IMR-90 (cell line): ENCODE measurements at regions not wholly inside any gene's neighbourhood (a gene's known extent, or its start where the extent isn't known, plus 50 kb on each side); places are given as distances from the start of the nearest gene placed in this dataset.

Source experiments
- ATAC-seq: fragments of 200-7000 bp; cut with Tn5 transposase; 2 replicates; pipeline ENCODE4 v1.9.1; 2020; ENCODE audit warnings: low read depth, mild to moderate bottlenecking, moderate library complexity
- BruUV-seq: library from RNA; stranded (reverse); fragments of 400-500 nt; replicated peaks from 2 replicates; lab custom pipeline; 2021; lab: Mats Ljungman, UMichigan
- CTCF ChIA-PET: fragments of 300-600 bp; formaldehyde crosslinking; extraction: SDS; loops from one replicate; lab custom pipeline; 2021; ENCODE audit warnings: antibody characterized with exemption; lab: Yijun Ruan, JAX
- POLR2A ChIA-PET: fragments of 300-600 bp; sonication (Branson Sonifier 250); formaldehyde crosslinking; loops from one replicate; lab custom pipeline; 2022; ENCODE audit warnings: antibody characterized with exemption; ENCODE audit not compliant: unreplicated experiment; lab: Charles Lee
- DNase-seq: peaks from one replicate; pipeline ENCODE4 v3.0.0; 2013
- H2AFZ ChIP-seq: replicated peaks from 2 replicates; pipeline ENCODE3; 2013; ENCODE audit warnings: low read length, mild to moderate bottlenecking; ENCODE audit not compliant: poor library complexity
- H2AK5ac ChIP-seq: 2 replicates; pipeline ENCODE4 v1.6.1; 2013; ENCODE audit warnings: low read depth, low read length, inconsistent platforms
- H2AK9ac ChIP-seq: replicated peaks from 2 replicates; pipeline ENCODE3; 2013; ENCODE audit warnings: mild to moderate bottlenecking, low read depth, low read length, moderate library complexity; ENCODE audit not compliant: poor library complexity
- H2BK120ac ChIP-seq: 2 replicates; pipeline ENCODE4 v1.6.1; 2013; ENCODE audit warnings: low read depth, low read length, inconsistent platforms
- H2BK15ac ChIP-seq: 3 replicates; pipeline ENCODE4 v1.6.1; 2013; ENCODE audit warnings: low read depth, low read length, inconsistent platforms
- H2BK20ac ChIP-seq: 2 replicates; pipeline ENCODE4 v1.6.1; 2013; ENCODE audit warnings: low read depth, mild to moderate bottlenecking, inconsistent platforms, low read length, moderate library complexity
- H2BK5ac ChIP-seq: 2 replicates; pipeline ENCODE4 v1.6.1; 2013; ENCODE audit warnings: mild to moderate bottlenecking, low read depth, low read length, inconsistent platforms; ENCODE audit not compliant: poor library complexity, severe bottlenecking
- H3K14ac ChIP-seq: replicated peaks from 2 replicates; pipeline ENCODE4 v1.6.1; 2013; ENCODE audit warnings: low read depth, low read length, inconsistent platforms
- H3K18ac ChIP-seq: 2 replicates; pipeline ENCODE4 v1.6.1; 2013; ENCODE audit warnings: low read depth, low read length, control low read depth
- H3K23ac ChIP-seq: 2 replicates; pipeline ENCODE4 v1.6.1; 2013; ENCODE audit warnings: low read depth, low read length, inconsistent platforms
- H3K27ac ChIP-seq: 2 replicates; pipeline ENCODE4 v1.5.1; 2013; ENCODE audit warnings: mild to moderate bottlenecking, control low read depth, low read length; ENCODE audit not compliant: insufficient read depth
- H3K27me3 ChIP-seq: 2 replicates; pipeline ENCODE4 v1.6.1; 2013; ENCODE audit warnings: low read length; ENCODE audit not compliant: control insufficient read depth, insufficient read depth
- H3K36me3 ChIP-seq: 2 replicates; pipeline ENCODE4 v1.6.1; 2013; ENCODE audit warnings: low read length, mixed read lengths; ENCODE audit not compliant: control insufficient read depth, insufficient read depth
- H3K4ac ChIP-seq: 2 replicates; pipeline ENCODE4 v1.6.1; 2013; ENCODE audit warnings: low read depth, low read length, inconsistent platforms
- H3K4me1 ChIP-seq: 2 replicates; pipeline ENCODE4 v1.6.1; 2013; ENCODE audit warnings: low read length, mixed read lengths; ENCODE audit not compliant: control insufficient read depth, insufficient read depth
- H3K4me2 ChIP-seq: 2 replicates; pipeline ENCODE4 v1.6.1; 2013; ENCODE audit warnings: low read depth, mild to moderate bottlenecking, control low read depth, low read length, moderate library complexity
- H3K4me3 ChIP-seq: 2 replicates; pipeline ENCODE4 v1.5.1; 2013; ENCODE audit warnings: low read depth, mild to moderate bottlenecking, control low read depth, low read length, moderate library complexity; ENCODE audit not compliant: insufficient read depth
- H3K56ac ChIP-seq: 2 replicates; pipeline ENCODE4 v1.6.1; 2013; ENCODE audit warnings: low read length, inconsistent platforms; ENCODE audit not compliant: insufficient read depth; ENCODE audit errors: extremely low read depth
- H3K79me1 ChIP-seq, 2 experiments: 2 replicates each; pipeline ENCODE4 v1.6.1; 2013; ENCODE audit warnings: low read length in 2 of 2, inconsistent platforms in 1 of 2, low read depth in 1 of 2
- H3K9ac ChIP-seq: 2 replicates; pipeline ENCODE4 v1.6.1; 2013; ENCODE audit warnings: low read depth, low read length, control low read depth
- H3K9me1 ChIP-seq: 2 replicates; pipeline ENCODE4 v1.6.1; 2013; ENCODE audit warnings: low read length, inconsistent platforms; ENCODE audit not compliant: insufficient read depth
- H3K9me3 ChIP-seq: 2 replicates; pipeline ENCODE4 v1.6.1; 2013; ENCODE audit warnings: low read length; ENCODE audit not compliant: control insufficient read depth, insufficient read depth
- H4K20me1 ChIP-seq: 2 replicates; pipeline ENCODE4 v1.6.1; 2013; ENCODE audit warnings: low read length, inconsistent platforms; ENCODE audit not compliant: insufficient read depth
- H4K5ac ChIP-seq: 2 replicates; pipeline ENCODE4 v1.6.1; 2013; ENCODE audit warnings: mild to moderate bottlenecking, low read depth, low read length, control low read depth
- H4K8ac ChIP-seq, 2 experiments: 2 replicates each; pipeline ENCODE4 v1.6.1; 2013; ENCODE audit warnings: low read depth in 2 of 2, low read length in 2 of 2, control low read depth in 1 of 2, inconsistent platforms in 1 of 2
- H4K91ac ChIP-seq: 2 replicates; pipeline ENCODE4 v1.6.1; 2013; ENCODE audit warnings: low read depth, low read length, inconsistent platforms; ENCODE audit not compliant: insufficient read depth
- BHLHE40 ChIP-seq: fragments of 150-350 bp; IDR thresholded peaks from 2 replicates; pipeline ENCODE4 v1.6.1; 2016; ENCODE audit warnings: mild to moderate bottlenecking, low read depth, low read length
- CEBPB ChIP-seq: IDR thresholded peaks from 2 replicates; pipeline ENCODE4 v1.6.1; 2012; ENCODE audit warnings: low read depth, low read length, improper control_type of control experiment
- MAFK ChIP-seq: IDR thresholded peaks from 2 replicates; pipeline ENCODE4 v1.6.1; 2012; ENCODE audit warnings: low read depth, low read length, improper control_type of control experiment
- MAZ ChIP-seq: IDR thresholded peaks from 2 replicates; pipeline ENCODE4 v1.6.1; 2012; ENCODE audit warnings: low read depth, mild to moderate bottlenecking, low read length, improper control_type of control experiment, moderate library complexity, borderline replicate concordance
- MXI1 ChIP-seq: IDR thresholded peaks from 2 replicates; pipeline ENCODE4 v1.6.1; 2012; ENCODE audit warnings: low read depth, mild to moderate bottlenecking, low read length, moderate library complexity, borderline replicate concordance
- POLR2A ChIP-seq: IDR thresholded peaks from 2 replicates; pipeline ENCODE4 v1.6.1; 2012; ENCODE audit warnings: mild to moderate bottlenecking, low read depth, low read length
- RAD21 ChIP-seq: IDR thresholded peaks from 2 replicates; pipeline ENCODE4 v1.6.1; 2012; ENCODE audit warnings: low read length, improper control_type of control experiment
- RCOR1 ChIP-seq: IDR thresholded peaks from 2 replicates; pipeline ENCODE4 v1.6.1; 2012; ENCODE audit warnings: mild to moderate bottlenecking, low read length, improper control_type of control experiment; ENCODE audit not compliant: insufficient replicate concordance
- RFX5 ChIP-seq: IDR thresholded peaks from 2 replicates; pipeline ENCODE4 v1.8.0; 2012; ENCODE audit warnings: low read depth, mild to moderate bottlenecking, low read length, moderate library complexity
- SMC3 ChIP-seq: fragments of 150-350 bp; IDR thresholded peaks from 2 replicates; pipeline ENCODE4 v1.6.1; 2016; ENCODE audit warnings: low read depth, mild to moderate bottlenecking, antibody characterized with exemption, low read length, moderate library complexity
- WGBS, 2 experiments: methylation state at CpG; one replicate each; pipeline versions ENCODE4 v1.1.5 to v1.1.7; 2013; ENCODE audit warnings: missing lambda C conversion rate in 2 of 2; ENCODE audit not compliant: insufficient read length in 1 of 2; ENCODE audit errors: extremely low coverage in 2 of 2; 5-methylcytosine and 5-hydroxymethylcytosine counted together
- dilution Hi-C: fragments of 300-500 bp; cut with HindIII; formaldehyde crosslinking; loops from one replicate; pipeline ENCODE4 v1.14.3; 2018; ENCODE audit warnings: low sequenced_read_pairs; ENCODE audit not compliant: unreplicated experiment
- in situ Hi-C: fragments of 300-500 bp; cut with MboI; formaldehyde crosslinking; loops from 3 replicates; pipeline ENCODE4 v1.14.3; 2019; ENCODE audit warnings: low sequenced_read_pairs, inconsistent platforms, mixed read lengths
- intact Hi-C: fragments of 100-400 bp; cut with micrococcal nuclease; formaldehyde crosslinking; loops from 2 replicates; pipeline ENCODE4 v1.10.0; 2022

GRCh38 chr18:64979791-64980190 lies 771.0 kb upstream of the CDH7 start:
- TF ChIP-seq CEBPB: no peak
- TF ChIP-seq SMC3: no peak
- TF ChIP-seq RCOR1: no peak
- TF ChIP-seq MAZ: no peak
- TF ChIP-seq POLR2A: no peak
- TF ChIP-seq RFX5: no peak
- TF ChIP-seq RAD21: no peak
- no peak for TF ChIP-seq MXI1
- no peak for TF ChIP-seq MAFK
- TF ChIP-seq BHLHE40: no peak
- no peak overlapping the region for H4K5ac ChIP-seq
- H3K4me2 ChIP-seq: no peak overlapping the region
- in situ Hi-C loops (no loop called here), intact Hi-C loops (no loop called here), dilution Hi-C loops (no loop called here)
- H4K91ac ChIP-seq: no peak overlapping the region
- CTCF ChIA-PET: no interaction called here
- DNase-seq (no peak), ATAC-seq (no peak)
- no peak overlapping the region for H3K27ac ChIP-seq
- H3K4me3 ChIP-seq: no peak overlapping the region
- H2AK5ac ChIP-seq: no peak overlapping the region
- peaks cover 9% of the 10 kb centered on the region for H3K9me3 ChIP-seq
- no TSS peak for BruUV-seq
- no peaks in the 10 kb centered on the region for H3K4me1 ChIP-seq
- no peaks in the 10 kb centered on the region for H4K20me1 ChIP-seq
- POLR2A ChIA-PET: no interaction called here
- H3K27me3 ChIP-seq: no peaks in the 10 kb centered on the region
- WGBS, 2 experiments: no CpG with 5 or more reads among the region's 2 CpGs
- no peaks in the 10 kb centered on the region for H3K36me3 ChIP-seq
- no peak overlapping the region for H2AFZ ChIP-seq
- H2BK20ac ChIP-seq: no peak overlapping the region
- H3K9ac ChIP-seq: no peak overlapping the region
- H3K4ac ChIP-seq: no peak overlapping the region
- no peak overlapping the region for H3K18ac ChIP-seq
- no peak overlapping the region for H2AK9ac ChIP-seq
- H3K9me1 ChIP-seq: no peaks in the 10 kb centered on the region
- H2BK15ac ChIP-seq: no peak overlapping the region
- H2BK120ac ChIP-seq: no peak overlapping the region
- no peak overlapping the region for H3K56ac ChIP-seq
- H3K79me1 ChIP-seq: no peaks in the 10 kb centered on the region
- H2BK5ac ChIP-seq: no peak overlapping the region
- H3K14ac ChIP-seq: no peak overlapping the region
- H4K8ac ChIP-seq: no peak overlapping the region
- no peak overlapping the region for H3K23ac ChIP-seq
